ENCODE measurements at regions not wholly inside any gene's neighbourhood (a gene's known extent, or its start where the extent isn't known, plus 50 kb on each side); places are given as distances from the start of the nearest gene placed in this dataset.
"Not testable (repeated sequence)": the region's sequence is repeated elsewhere in the genome, so short reads cannot be mapped to it uniquely, and the experiment has no call there.

DNA sequence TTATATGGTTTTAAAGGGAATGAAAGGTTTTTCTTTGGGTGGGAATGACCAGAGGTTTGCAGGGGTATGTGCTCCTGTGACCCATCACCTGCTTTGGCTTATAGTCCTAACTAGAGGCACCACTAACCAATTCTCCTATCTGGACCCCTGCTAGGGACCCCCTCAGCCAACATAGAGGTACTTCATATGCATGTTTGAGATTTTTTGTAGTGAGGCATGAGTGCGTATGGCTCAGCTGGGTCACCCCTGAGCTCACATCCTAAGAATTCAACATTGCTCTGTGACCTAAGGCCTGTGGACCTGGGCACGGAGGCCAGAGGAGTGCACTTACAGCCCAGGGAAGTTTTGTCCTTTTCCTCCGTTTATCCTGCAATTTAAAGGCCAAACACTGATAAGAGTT lies 68.4 kb upstream of the EEF1E1 start:
- no peak overlapping the region for H3K4me3 Mint-ChIP-seq (ENCODE audit: unreplicated experiment)

DNA sequence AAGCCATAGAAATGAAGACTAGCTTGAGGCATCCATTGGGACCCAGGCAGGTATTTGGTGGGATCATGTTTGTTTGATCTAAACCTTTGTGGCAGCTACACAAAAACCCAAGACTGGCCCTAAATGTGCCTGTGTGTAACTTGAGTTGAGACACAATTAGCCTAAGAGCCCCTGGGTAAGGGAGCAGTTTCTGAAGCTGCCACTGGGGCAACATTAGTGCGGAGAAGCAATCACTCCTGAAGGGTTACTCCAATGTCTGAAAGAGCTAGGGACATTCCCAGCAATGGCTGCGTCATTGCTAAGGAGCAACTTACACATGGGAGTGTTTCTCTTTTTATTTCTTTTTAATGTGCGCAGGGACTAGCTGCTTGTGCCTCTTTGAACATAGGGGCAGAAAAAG lies 67.9 kb upstream of the EEF1E1 start:
- H3K27me3 Mint-ChIP-seq (ENCODE audit: unreplicated experiment): peaks cover 10% of the 10 kb centered on the region
- H3K9me3 Mint-ChIP-seq (ENCODE audit: unreplicated experiment): no peaks in the 10 kb centered on the region
- no peak overlapping the region for H3K27ac Mint-ChIP-seq (ENCODE audit: unreplicated experiment)
- H3K4me3 Mint-ChIP-seq (ENCODE audit: unreplicated experiment): no peak overlapping the region
- H3K4me1 Mint-ChIP-seq (ENCODE audit: unreplicated experiment): no peaks in the 10 kb centered on the region
- no peaks in the 10 kb centered on the region for H3K36me3 Mint-ChIP-seq (ENCODE audit: unreplicated experiment)
- no peak for DNase-seq (ENCODE audit: extremely low spot score, unreplicated experiment)
- TF ChIP-seq, protein P1, sequence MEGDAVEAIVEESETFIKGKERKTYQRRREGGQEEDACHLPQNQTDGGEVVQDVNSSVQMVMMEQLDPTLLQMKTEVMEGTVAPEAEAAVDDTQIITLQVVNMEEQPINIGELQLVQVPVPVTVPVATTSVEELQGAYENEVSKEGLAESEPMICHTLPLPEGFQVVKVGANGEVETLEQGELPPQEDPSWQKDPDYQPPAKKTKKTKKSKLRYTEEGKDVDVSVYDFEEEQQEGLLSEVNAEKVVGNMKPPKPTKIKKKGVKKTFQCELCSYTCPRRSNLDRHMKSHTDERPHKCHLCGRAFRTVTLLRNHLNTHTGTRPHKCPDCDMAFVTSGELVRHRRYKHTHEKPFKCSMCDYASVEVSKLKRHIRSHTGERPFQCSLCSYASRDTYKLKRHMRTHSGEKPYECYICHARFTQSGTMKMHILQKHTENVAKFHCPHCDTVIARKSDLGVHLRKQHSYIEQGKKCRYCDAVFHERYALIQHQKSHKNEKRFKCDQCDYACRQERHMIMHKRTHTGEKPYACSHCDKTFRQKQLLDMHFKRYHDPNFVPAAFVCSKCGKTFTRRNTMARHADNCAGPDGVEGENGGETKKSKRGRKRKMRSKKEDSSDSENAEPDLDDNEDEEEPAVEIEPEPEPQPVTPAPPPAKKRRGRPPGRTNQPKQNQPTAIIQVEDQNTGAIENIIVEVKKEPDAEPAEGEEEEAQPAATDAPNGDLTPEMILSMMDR (IDR thresholded peaks at IDR 0.05): no peak

More for the DNA sequence above, 68.4 kb upstream of the EEF1E1 start:
- DNase-seq (ENCODE audit: extremely low spot score, unreplicated experiment): no peak
- TF ChIP-seq, protein P1 (IDR thresholded peaks at IDR 0.05): no peak
- no peaks in the 10 kb centered on the region for H3K4me1 Mint-ChIP-seq (ENCODE audit: unreplicated experiment)
- peaks cover 10% of the 10 kb centered on the region for H3K27me3 Mint-ChIP-seq (ENCODE audit: unreplicated experiment)
- no peaks in the 10 kb centered on the region for H3K36me3 Mint-ChIP-seq (ENCODE audit: unreplicated experiment)
- no peaks in the 10 kb centered on the region for H3K9me3 Mint-ChIP-seq (ENCODE audit: unreplicated experiment)
- no peak overlapping the region for H3K27ac Mint-ChIP-seq (ENCODE audit: unreplicated experiment)

DNA sequence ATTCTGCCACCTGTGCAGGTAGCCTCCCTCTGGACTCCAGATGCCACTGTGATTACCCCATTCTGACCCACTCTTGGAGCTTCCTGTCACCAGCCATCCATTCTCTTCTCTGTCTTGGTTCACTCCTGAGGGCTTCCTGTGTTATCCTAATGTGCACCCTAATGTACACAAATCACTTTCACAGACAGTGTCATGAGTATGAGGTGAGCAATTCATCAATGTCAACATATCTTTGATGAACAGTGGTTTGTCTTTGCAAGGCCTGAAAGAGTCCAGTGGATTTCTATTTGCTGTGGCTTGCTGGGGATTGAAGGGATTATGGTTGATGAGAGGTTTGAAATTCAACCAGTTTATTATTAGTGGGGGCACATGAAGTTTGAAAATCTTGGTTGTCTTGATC lies 63.8 kb upstream of the EEF1E1 start:
- H3K9me3 Mint-ChIP-seq (ENCODE audit: unreplicated experiment): no peaks in the 10 kb centered on the region
- DNase-seq (ENCODE audit: extremely low spot score, unreplicated experiment): no peak
- TF ChIP-seq, protein P1 (IDR thresholded peaks at IDR 0.05): no peak
- H3K4me1 Mint-ChIP-seq (ENCODE audit: unreplicated experiment): no peaks in the 10 kb centered on the region
- H3K27ac Mint-ChIP-seq (ENCODE audit: unreplicated experiment): no peak overlapping the region
- no peak overlapping the region for H3K4me3 Mint-ChIP-seq (ENCODE audit: unreplicated experiment)
- no peaks in the 10 kb centered on the region for H3K36me3 Mint-ChIP-seq (ENCODE audit: unreplicated experiment)
- peaks cover 10% of the 10 kb centered on the region for H3K27me3 Mint-ChIP-seq (ENCODE audit: unreplicated experiment)

GRCh38 chr6:8165008-8165407 lies 62.7 kb upstream of the EEF1E1 start:
- DNase-seq (ENCODE audit: extremely low spot score, unreplicated experiment); H3K27me3 Mint-ChIP-seq (ENCODE audit: unreplicated experiment): not testable (repeated sequence)

GRCh38 chr6:8164281-8164680 lies 61.9 kb upstream of the EEF1E1 start:
- not testable (repeated sequence) for H3K36me3 Mint-ChIP-seq (ENCODE audit: unreplicated experiment); H3K27me3 Mint-ChIP-seq (ENCODE audit: unreplicated experiment); H3K4me3 Mint-ChIP-seq (ENCODE audit: unreplicated experiment); DNase-seq (ENCODE audit: extremely low spot score, unreplicated experiment); H3K4me1 Mint-ChIP-seq (ENCODE audit: unreplicated experiment); H3K9me3 Mint-ChIP-seq (ENCODE audit: unreplicated experiment); H3K27ac Mint-ChIP-seq (ENCODE audit: unreplicated experiment)

More at GRCh38 chr6:8165008-8165407, 62.7 kb upstream of the EEF1E1 start:
- H3K36me3 Mint-ChIP-seq (ENCODE audit: unreplicated experiment); H3K27ac Mint-ChIP-seq (ENCODE audit: unreplicated experiment); H3K9me3 Mint-ChIP-seq (ENCODE audit: unreplicated experiment); H3K4me1 Mint-ChIP-seq (ENCODE audit: unreplicated experiment); H3K4me3 Mint-ChIP-seq (ENCODE audit: unreplicated experiment): not testable (repeated sequence)

DNA sequence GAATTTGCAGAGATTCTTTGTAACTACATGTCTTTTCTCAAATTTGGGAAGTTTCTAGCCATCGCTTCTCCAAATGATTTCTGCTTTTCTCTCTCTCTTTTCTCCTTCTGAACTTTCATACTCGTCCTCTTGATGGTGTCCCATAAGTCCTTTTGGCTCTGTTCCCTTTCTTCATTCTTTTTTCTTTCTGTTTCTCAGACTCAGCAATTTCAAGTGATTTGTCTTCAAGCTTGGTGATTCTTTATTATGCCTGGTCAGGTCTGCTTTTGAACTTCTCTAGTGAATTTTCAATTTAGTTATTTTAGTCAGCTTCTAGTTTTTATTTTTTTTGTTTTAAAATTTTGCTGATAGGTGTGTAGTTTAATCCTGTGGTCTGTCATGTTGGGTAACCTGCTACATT lies 57.6 kb upstream of the EEF1E1 start:
- peaks cover 5% of the 10 kb centered on the region for H3K4me1 Mint-ChIP-seq (ENCODE audit: unreplicated experiment)

More for the DNA sequence above, 57.6 kb upstream of the EEF1E1 start:
- Mint-ChIP-seq H3K36me3 (ENCODE audit: unreplicated experiment) (no peaks in the 10 kb centered on the region), H3K27ac (ENCODE audit: unreplicated experiment) (no peak overlapping the region), H3K9me3 (ENCODE audit: unreplicated experiment) (no peaks in the 10 kb centered on the region), H3K4me3 (ENCODE audit: unreplicated experiment) (no peak overlapping the region), H3K27me3 (ENCODE audit: unreplicated experiment) (peaks cover 2% of the 10 kb centered on the region)
- no peak for DNase-seq (ENCODE audit: extremely low spot score, unreplicated experiment)
- TF ChIP-seq, protein P1 (IDR thresholded peaks at IDR 0.05): no peak

Data from osteocyte (in vitro differentiated cells).